HEK293 (cell line): ENCODE measurements at regions not wholly inside any gene's neighbourhood (a gene's known extent, or its start where the extent isn't known, plus 50 kb on each side); places are given as distances from the start of the nearest gene placed in this dataset.

Source experiments
- CTCF ChIA-PET: fragments of 350-600 bp; formaldehyde crosslinking; extraction: SDS; loops from one replicate; lab custom pipeline; 2021; ENCODE audit warnings: antibody characterized with exemption; lab: Yijun Ruan, JAX
- POLR2A ChIA-PET: fragments of 300-600 bp; formaldehyde crosslinking; extraction: SDS; loops from one replicate; lab custom pipeline; 2020; ENCODE audit warnings: antibody characterized with exemption, inconsistent platforms; lab: Yijun Ruan, JAX
- H3K27ac ChIP-seq: fragments of 200-500 bp; sonication (Bioruptor generic); 2 replicates; pipeline ENCODE4 v1.5.1; 2014; ENCODE audit warnings: low read depth, low read length, control low read depth, inconsistent platforms; ENCODE audit errors: extremely low read depth
- H3K36me3 ChIP-seq, 2 experiments: fragments of 200-500 bp in 1 of 2; sonication (Bioruptor generic) in 1 of 2; 1 replicate in 1 of 2; 2 replicates in 1 of 2; pipeline ENCODE4 v1.5.1; 2014 to 2017; ENCODE audit warnings: inconsistent platforms in 2 of 2, low read length in 2 of 2; ENCODE audit not compliant: control insufficient read depth in 2 of 2, insufficient read depth in 1 of 2
- H3K4me1 ChIP-seq: fragments of 200-500 bp; sonication (Bioruptor generic); 2 replicates; pipeline ENCODE4 v1.5.1; 2014; ENCODE audit warnings: mild to moderate bottlenecking, low read length, inconsistent platforms; ENCODE audit not compliant: control insufficient read depth, insufficient read depth
- H3K4me3 ChIP-seq: 2 replicates; pipeline ENCODE4 v1.5.1; 2011; ENCODE audit warnings: low read depth, mild to moderate bottlenecking, control low read depth, low read length, moderate library complexity
- H3K9me3 ChIP-seq: fragments of 200-500 bp; sonication (Bioruptor generic); 2 replicates; pipeline ENCODE4 v1.5.1; 2014; ENCODE audit warnings: low read depth, low read length, inconsistent platforms; ENCODE audit not compliant: control insufficient read depth, insufficient read depth
- KLF10 ChIP-seq: fragments of 450-650 bp; IDR thresholded peaks from 2 replicates; pipeline ENCODE4 v1.5.1; 2018; ENCODE audit warnings: missing biosample characterization, mild to moderate bottlenecking, missing genetic modification characterization
- SALL2 ChIP-seq: fragments of 450-650 bp; formaldehyde crosslinking; IDR thresholded peaks from 2 replicates; pipeline ENCODE4 v1.5.0; 2017; ENCODE audit warnings: missing biosample characterization, mild to moderate bottlenecking, missing genetic modification characterization, borderline replicate concordance
- ZFP3 ChIP-seq: fragments of 450-650 bp; formaldehyde crosslinking; IDR thresholded peaks from 2 replicates; pipeline ENCODE4 v1.5.1; 2016; ENCODE audit warnings: low read depth, missing biosample characterization, missing genetic modification characterization
- ZNF146 ChIP-seq: fragments of 450-650 bp; formaldehyde crosslinking; IDR thresholded peaks from 2 replicates; pipeline ENCODE4 v1.5.1; 2016; ENCODE audit warnings: missing biosample characterization, missing genetic modification characterization
- ZNF155 ChIP-seq: fragments of 450-650 bp; formaldehyde crosslinking; IDR thresholded peaks from 2 replicates; pipeline ENCODE4 v1.5.1; 2016; ENCODE audit warnings: missing biosample characterization, missing genetic modification characterization
- ZNF174 ChIP-seq: fragments of 450-650 bp; formaldehyde crosslinking; IDR thresholded peaks from 2 replicates; pipeline ENCODE4 v1.5.0; 2017; ENCODE audit warnings: missing biosample characterization, mild to moderate bottlenecking, missing genetic modification characterization
- ZNF433 ChIP-seq: fragments of 450-650 bp; formaldehyde crosslinking; IDR thresholded peaks from 2 replicates; pipeline ENCODE4 v1.5.1; 2016; ENCODE audit warnings: missing biosample characterization, missing genetic modification characterization, low read depth
- ZNF501 ChIP-seq: fragments of 450-650 bp; formaldehyde crosslinking; IDR thresholded peaks from 2 replicates; pipeline ENCODE4 v1.5.1; 2016; ENCODE audit warnings: missing biosample characterization, missing genetic modification characterization
- ZNF596 ChIP-seq: fragments of 450-650 bp; IDR thresholded peaks from 2 replicates; pipeline ENCODE4 v1.5.0; 2018; ENCODE audit warnings: missing biosample characterization, mild to moderate bottlenecking, missing genetic modification characterization, moderate library complexity
- ZNF621 ChIP-seq: fragments of 450-650 bp; formaldehyde crosslinking; IDR thresholded peaks from 2 replicates; pipeline ENCODE4 v1.5.1; 2017; ENCODE audit warnings: missing biosample characterization, missing genetic modification characterization
- ZNF747 ChIP-seq: fragments of 450-650 bp; formaldehyde crosslinking; IDR thresholded peaks from 2 replicates; pipeline ENCODE4 v1.5.1; 2016; ENCODE audit warnings: missing biosample characterization, missing genetic modification characterization
- ZSCAN16 ChIP-seq: fragments of 450-650 bp; formaldehyde crosslinking; IDR thresholded peaks from 2 replicates; pipeline ENCODE4 v1.5.1; 2016; ENCODE audit warnings: missing biosample characterization, missing genetic modification characterization
- TF ChIP-seq, protein P1 (sequence below): fragments of 450-650 bp; formaldehyde crosslinking; IDR thresholded peaks from 2 replicates; pipeline ENCODE4 v1.5.1; 2016; ENCODE audit warnings: missing biosample characterization, missing genetic modification characterization, low read depth
- TF ChIP-seq, protein P2 (sequence below): fragments of 450-650 bp; formaldehyde crosslinking; IDR thresholded peaks from 2 replicates; pipeline ENCODE4 v1.5.1; 2016; ENCODE audit warnings: missing biosample characterization, missing genetic modification characterization
- TF ChIP-seq, protein P3 (sequence below): fragments of 450-650 bp; formaldehyde crosslinking; IDR thresholded peaks from 2 replicates; pipeline ENCODE4 v1.5.1; 2016; ENCODE audit warnings: missing biosample characterization, missing genetic modification characterization
- TF ChIP-seq, protein P4 (sequence below): fragments of 450-650 bp; formaldehyde crosslinking; IDR thresholded peaks from 2 replicates; pipeline ENCODE4 v1.5.1; 2016; ENCODE audit warnings: missing biosample characterization, missing genetic modification characterization
- TF ChIP-seq, protein P5 (sequence below): fragments of 450-650 bp; formaldehyde crosslinking; IDR thresholded peaks from 2 replicates; pipeline ENCODE4 v1.5.1; 2016; ENCODE audit warnings: missing biosample characterization, missing genetic modification characterization
- TF ChIP-seq, protein P6 (sequence below): fragments of 450-650 bp; formaldehyde crosslinking; IDR thresholded peaks from 2 replicates; pipeline ENCODE4 v1.5.1; 2016; ENCODE audit warnings: missing biosample characterization, missing genetic modification characterization
- TF ChIP-seq, protein P7 (sequence below): fragments of 450-650 bp; formaldehyde crosslinking; IDR thresholded peaks from 2 replicates; pipeline ENCODE4 v1.5.1; 2017; ENCODE audit warnings: missing biosample characterization, missing genetic modification characterization

DNA sequence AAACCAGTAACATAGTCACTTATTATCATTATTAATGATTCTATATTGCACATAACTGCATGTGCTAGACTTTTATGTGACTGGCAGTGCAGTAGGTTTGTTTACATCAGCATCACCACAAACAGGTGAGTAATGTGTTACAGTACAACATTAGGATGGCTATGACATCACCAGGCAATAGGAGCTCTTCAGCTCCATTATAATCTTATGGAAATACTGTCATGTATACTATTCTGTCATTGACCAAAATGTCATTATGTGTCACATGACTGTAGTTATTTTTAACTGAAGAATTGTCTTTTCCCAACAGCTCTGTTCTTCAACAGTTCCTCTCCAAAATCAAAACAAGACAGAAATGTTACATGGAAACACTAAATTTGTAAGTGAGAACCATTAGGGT is 96.3 kb downstream of the C18orf54 start:
- no peaks in the 10 kb centered on the region for H3K36me3 ChIP-seq
- ChIA-PET CTCF (interaction anchor here (1.9 to 3.1 kb wide), 2 partner anchors 10 to 218 kb away, joined by 8 to 25 read pairs; no protein-coding TSS in a partner anchor), POLR2A (no interaction called here)
- no peaks in the 10 kb centered on the region for H3K9me3 ChIP-seq
- no peak overlapping the region for H3K4me3 ChIP-seq
- TF ChIP-seq ZNF621 (tag by site-specific recombination) (no peak), ZNF155 (tag by site-specific recombination) (no peak)
- TF ChIP-seq, protein P1, sequence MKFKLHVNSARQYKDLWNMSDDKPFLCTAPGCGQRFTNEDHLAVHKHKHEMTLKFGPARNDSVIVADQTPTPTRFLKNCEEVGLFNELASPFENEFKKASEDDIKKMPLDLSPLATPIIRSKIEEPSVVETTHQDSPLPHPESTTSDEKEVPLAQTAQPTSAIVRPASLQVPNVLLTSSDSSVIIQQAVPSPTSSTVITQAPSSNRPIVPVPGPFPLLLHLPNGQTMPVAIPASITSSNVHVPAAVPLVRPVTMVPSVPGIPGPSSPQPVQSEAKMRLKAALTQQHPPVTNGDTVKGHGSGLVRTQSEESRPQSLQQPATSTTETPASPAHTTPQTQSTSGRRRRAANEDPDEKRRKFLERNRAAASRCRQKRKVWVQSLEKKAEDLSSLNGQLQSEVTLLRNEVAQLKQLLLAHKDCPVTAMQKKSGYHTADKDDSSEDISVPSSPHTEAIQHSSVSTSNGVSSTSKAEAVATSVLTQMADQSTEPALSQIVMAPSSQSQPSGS = 0 out of 2 replicates have a peak, but pooled peaks have one; percentile 29
- TF ChIP-seq, all 188 proteins: peak for 1
- H3K27ac ChIP-seq = no peak overlapping the region
- H3K4me1 ChIP-seq = no peaks in the 10 kb centered on the region

DNA sequence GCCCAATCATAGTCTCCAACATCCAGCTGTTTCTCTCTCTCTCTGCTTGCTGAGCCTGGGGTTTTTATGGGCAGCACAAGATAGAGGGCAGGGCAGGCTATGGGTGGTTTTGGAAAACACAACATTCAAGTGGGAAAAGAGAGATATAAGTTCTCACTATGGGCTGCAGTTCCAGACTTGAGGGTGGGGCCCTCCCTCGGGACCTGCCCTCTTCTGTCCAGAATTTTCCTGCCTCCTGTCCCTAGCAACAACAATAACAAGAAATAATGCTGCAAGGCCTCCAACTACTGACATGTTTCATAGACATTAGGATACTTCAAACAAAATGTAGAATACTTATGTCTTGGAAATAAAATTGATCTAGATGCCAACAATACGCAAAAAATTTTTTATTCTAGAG is 107.8 kb downstream of the C18orf54 start:
- ChIA-PET CTCF (interaction anchor here (2.4 kb wide), 1 partner anchor 206 kb away, joined by 11 read pairs; no protein-coding TSS in a partner anchor), POLR2A (no interaction called here)
- Histone ChIP-seq H3K4me1 (no peaks in the 10 kb centered on the region), H3K36me3 (no peaks in the 10 kb centered on the region), H3K4me3 (no peak overlapping the region), H3K27ac (no peak overlapping the region), H3K9me3 (no peaks in the 10 kb centered on the region)
- TF ChIP-seq ZNF596 (tag by site-specific recombination) (no peak), ZNF747 (no peak), ZNF174 (tag by site-specific recombination) (no peak), ZNF433 (tag by site-specific recombination) (no peak), KLF10 (tag by site-specific recombination) (no peak), SALL2 (tag by site-specific recombination) (no peak), ZNF501 (tag by site-specific recombination) (no peak), ZSCAN16 (tag by site-specific recombination) (no peak), ZFP3 (tag by site-specific recombination) (no peak), ZNF146 (no peak)
- TF ChIP-seq, protein P2, sequence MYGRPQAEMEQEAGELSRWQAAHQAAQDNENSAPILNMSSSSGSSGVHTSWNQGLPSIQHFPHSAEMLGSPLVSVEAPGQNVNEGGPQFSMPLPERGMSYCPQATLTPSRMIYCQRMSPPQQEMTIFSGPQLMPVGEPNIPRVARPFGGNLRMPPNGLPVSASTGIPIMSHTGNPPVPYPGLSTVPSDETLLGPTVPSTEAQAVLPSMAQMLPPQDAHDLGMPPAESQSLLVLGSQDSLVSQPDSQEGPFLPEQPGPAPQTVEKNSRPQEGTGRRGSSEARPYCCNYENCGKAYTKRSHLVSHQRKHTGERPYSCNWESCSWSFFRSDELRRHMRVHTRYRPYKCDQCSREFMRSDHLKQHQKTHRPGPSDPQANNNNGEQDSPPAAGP = no peak
- TF ChIP-seq, protein P3, sequence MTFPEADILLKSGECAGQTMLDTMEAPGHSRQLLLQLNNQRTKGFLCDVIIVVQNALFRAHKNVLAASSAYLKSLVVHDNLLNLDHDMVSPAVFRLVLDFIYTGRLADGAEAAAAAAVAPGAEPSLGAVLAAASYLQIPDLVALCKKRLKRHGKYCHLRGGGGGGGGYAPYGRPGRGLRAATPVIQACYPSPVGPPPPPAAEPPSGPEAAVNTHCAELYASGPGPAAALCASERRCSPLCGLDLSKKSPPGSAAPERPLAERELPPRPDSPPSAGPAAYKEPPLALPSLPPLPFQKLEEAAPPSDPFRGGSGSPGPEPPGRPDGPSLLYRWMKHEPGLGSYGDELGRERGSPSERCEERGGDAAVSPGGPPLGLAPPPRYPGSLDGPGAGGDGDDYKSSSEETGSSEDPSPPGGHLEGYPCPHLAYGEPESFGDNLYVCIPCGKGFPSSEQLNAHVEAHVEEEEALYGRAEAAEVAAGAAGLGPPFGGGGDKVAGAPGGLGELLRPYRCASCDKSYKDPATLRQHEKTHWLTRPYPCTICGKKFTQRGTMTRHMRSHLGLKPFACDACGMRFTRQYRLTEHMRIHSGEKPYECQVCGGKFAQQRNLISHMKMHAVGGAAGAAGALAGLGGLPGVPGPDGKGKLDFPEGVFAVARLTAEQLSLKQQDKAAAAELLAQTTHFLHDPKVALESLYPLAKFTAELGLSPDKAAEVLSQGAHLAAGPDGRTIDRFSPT = no peak
- TF ChIP-seq, protein P4, sequence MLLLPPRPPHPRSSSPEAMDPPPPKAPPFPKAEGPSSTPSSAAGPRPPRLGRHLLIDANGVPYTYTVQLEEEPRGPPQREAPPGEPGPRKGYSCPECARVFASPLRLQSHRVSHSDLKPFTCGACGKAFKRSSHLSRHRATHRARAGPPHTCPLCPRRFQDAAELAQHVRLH (tag by site-specific recombination) = no peak
- TF ChIP-seq, protein P5, sequence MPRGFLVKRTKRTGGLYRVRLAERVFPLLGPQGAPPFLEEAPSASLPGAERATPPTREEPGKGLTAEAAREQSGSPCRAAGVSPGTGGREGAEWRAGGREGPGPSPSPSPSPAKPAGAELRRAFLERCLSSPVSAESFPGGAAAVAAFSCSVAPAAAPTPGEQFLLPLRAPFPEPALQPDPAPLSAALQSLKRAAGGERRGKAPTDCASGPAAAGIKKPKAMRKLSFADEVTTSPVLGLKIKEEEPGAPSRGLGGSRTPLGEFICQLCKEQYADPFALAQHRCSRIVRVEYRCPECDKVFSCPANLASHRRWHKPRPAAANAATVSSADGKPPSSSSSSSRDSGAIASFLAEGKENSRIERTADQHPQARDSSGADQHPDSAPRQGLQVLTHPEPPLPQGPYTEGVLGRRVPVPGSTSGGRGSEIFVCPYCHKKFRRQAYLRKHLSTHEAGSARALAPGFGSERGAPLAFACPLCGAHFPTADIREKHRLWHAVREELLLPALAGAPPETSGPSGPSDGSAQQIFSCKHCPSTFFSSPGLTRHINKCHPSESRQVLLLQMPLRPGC = no peak
- TF ChIP-seq, protein P6, sequence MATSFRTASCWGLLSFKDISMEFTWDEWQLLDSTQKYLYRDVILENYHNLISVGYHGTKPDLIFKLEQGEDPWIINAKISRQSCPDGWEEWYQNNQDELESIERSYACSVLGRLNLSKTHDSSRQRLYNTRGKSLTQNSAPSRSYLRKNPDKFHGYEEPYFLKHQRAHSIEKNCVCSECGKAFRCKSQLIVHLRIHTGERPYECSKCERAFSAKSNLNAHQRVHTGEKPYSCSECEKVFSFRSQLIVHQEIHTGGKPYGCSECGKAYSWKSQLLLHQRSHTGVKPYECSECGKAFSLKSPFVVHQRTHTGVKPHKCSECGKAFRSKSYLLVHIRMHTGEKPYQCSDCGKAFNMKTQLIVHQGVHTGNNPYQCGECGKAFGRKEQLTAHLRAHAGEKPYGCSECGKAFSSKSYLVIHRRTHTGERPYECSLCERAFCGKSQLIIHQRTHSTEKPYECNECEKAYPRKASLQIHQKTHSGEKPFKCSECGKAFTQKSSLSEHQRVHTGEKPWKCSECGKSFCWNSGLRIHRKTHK (tag by site-specific recombination) = no peak
- TF ChIP-seq, protein P7, sequence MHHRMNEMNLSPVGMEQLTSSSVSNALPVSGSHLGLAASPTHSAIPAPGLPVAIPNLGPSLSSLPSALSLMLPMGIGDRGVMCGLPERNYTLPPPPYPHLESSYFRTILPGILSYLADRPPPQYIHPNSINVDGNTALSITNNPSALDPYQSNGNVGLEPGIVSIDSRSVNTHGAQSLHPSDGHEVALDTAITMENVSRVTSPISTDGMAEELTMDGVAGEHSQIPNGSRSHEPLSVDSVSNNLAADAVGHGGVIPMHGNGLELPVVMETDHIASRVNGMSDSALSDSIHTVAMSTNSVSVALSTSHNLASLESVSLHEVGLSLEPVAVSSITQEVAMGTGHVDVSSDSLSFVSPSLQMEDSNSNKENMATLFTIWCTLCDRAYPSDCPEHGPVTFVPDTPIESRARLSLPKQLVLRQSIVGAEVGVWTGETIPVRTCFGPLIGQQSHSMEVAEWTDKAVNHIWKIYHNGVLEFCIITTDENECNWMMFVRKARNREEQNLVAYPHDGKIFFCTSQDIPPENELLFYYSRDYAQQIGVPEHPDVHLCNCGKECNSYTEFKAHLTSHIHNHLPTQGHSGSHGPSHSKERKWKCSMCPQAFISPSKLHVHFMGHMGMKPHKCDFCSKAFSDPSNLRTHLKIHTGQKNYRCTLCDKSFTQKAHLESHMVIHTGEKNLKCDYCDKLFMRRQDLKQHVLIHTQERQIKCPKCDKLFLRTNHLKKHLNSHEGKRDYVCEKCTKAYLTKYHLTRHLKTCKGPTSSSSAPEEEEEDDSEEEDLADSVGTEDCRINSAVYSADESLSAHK = no peak
